Smooth muscle cell (in vitro differentiated cells): ENCODE measurements at regions not wholly inside any gene's neighbourhood (a gene's known extent, or its start where the extent isn't known, plus 50 kb on each side); places are given as distances from the start of the nearest gene placed in this dataset.

Experiments used
- DNase-seq: peaks from one replicate; lab custom pipeline; 2025; ENCODE audit not compliant: unreplicated experiment; lab: John Stamatoyannopoulos, UW
- H2AFZ ChIP-seq: fragments of 200-600 bp; sonication (generic); 2 replicates; pipeline ENCODE4 v1.6.0; 2016; ENCODE audit warnings: antibody characterized with exemption, low read depth, mild to moderate bottlenecking
- H3F3A ChIP-seq: fragments of 200-600 bp; sonication (generic); 2 replicates; pipeline ENCODE4 v1.6.0; 2017; ENCODE audit warnings: antibody characterized with exemption, low read depth
- H3K27ac ChIP-seq: fragments of 200-600 bp; sonication (generic); 2 replicates; pipeline ENCODE4 v1.5.1; 2016; ENCODE audit warnings: low read depth, mild to moderate bottlenecking
- H3K27me3 ChIP-seq: fragments of 200-600 bp; sonication (generic); 2 replicates; pipeline ENCODE4 v1.6.1; 2016; ENCODE audit warnings: low read depth, mild to moderate bottlenecking
- H3K36me3 ChIP-seq: fragments of 200-600 bp; sonication (generic); 2 replicates; pipeline ENCODE4 v1.5.1; 2016; ENCODE audit warnings: low read depth
- H3K4me1 ChIP-seq: fragments of 200-600 bp; sonication (generic); 2 replicates; pipeline ENCODE4 v1.5.1; 2016; ENCODE audit warnings: low read depth
- H3K4me2 ChIP-seq: fragments of 200-600 bp; sonication (generic); 2 replicates; pipeline ENCODE4 v1.6.0; 2016; ENCODE audit warnings: mild to moderate bottlenecking
- H3K4me3 ChIP-seq: fragments of 200-600 bp; sonication (generic); 2 replicates; pipeline ENCODE4 v1.5.1; 2016; ENCODE audit warnings: mild to moderate bottlenecking
- H3K79me2 ChIP-seq: fragments of 200-600 bp; sonication (generic); 2 replicates; pipeline ENCODE4 v1.6.0; 2016; ENCODE audit warnings: low read depth, mild to moderate bottlenecking
- H3K9ac ChIP-seq: fragments of 200-600 bp; sonication (generic); 2 replicates; pipeline ENCODE4 v1.6.0; 2016; ENCODE audit warnings: low read depth
- H3K9me3 ChIP-seq: fragments of 200-600 bp; sonication (generic); replicated peaks from 2 replicates; pipeline ENCODE4 v1.5.1; 2016; ENCODE audit warnings: low read depth
- H4K20me1 ChIP-seq: fragments of 200-600 bp; sonication (generic); 2 replicates; pipeline ENCODE4 v1.6.0; 2016; ENCODE audit warnings: low read depth
- WGBS: methylation state at CpG from one replicate; pipeline ENCODE4 v1.1.7; 2016; ENCODE audit warnings: low lambda C conversion rate; 5-methylcytosine and 5-hydroxymethylcytosine counted together
- TF ChIP-seq, protein P1 (sequence below): fragments of 200-600 bp; sonication (generic); IDR thresholded peaks from 2 replicates; pipeline ENCODE4 v1.5.1; 2017; ENCODE audit warnings: borderline replicate concordance, mild to moderate bottlenecking, antibody characterized with exemption; ENCODE audit not compliant: insufficient read depth, poor library complexity, severe bottlenecking

DNA sequence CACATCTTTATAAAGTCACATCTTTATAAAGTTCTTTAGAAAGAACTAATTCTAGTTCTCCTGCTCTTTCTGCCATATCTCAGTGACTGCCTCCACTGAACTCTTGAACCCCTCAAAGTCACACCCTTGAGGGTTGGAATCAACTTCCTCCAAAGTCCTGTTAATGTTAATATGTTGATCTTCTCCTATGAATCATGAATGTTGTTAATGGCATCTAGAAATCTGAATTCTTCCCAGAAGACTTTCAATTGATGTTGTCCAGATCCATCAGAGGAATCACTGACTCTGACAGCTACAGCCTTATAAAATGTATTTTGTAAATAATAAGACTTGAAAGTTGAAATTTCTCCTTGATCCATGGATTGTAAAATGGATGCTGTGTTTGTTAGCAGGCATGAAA, 213.4 kb downstream of the COX7C start:
- TF ChIP-seq, protein P1, sequence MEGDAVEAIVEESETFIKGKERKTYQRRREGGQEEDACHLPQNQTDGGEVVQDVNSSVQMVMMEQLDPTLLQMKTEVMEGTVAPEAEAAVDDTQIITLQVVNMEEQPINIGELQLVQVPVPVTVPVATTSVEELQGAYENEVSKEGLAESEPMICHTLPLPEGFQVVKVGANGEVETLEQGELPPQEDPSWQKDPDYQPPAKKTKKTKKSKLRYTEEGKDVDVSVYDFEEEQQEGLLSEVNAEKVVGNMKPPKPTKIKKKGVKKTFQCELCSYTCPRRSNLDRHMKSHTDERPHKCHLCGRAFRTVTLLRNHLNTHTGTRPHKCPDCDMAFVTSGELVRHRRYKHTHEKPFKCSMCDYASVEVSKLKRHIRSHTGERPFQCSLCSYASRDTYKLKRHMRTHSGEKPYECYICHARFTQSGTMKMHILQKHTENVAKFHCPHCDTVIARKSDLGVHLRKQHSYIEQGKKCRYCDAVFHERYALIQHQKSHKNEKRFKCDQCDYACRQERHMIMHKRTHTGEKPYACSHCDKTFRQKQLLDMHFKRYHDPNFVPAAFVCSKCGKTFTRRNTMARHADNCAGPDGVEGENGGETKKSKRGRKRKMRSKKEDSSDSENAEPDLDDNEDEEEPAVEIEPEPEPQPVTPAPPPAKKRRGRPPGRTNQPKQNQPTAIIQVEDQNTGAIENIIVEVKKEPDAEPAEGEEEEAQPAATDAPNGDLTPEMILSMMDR: no peak
- Histone ChIP-seq H4K20me1 (no peaks in the 10 kb centered on the region), H3K4me1 (no peaks in the 10 kb centered on the region)

DNA sequence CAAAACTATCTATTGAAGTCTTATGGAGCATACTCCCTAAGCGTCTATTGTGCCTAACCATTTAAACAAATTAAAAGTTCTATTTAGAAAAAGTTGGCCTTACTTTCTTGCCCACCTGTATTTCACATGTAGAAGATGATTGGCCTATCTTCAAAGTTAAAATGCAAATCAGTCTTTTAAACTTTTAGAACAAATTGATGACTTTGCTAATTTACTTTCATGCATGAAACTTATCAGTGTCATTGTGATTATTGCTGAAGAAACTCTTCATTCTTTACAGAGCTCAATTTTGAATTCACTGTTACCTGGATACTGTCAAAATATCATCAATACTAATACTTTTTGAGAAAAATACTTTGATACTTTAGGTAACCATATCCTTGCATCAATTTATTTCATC, 216.1 kb downstream of the COX7C start:
- no peak overlapping the region for H3K27ac ChIP-seq
- H3K4me1 ChIP-seq: no peaks in the 10 kb centered on the region
- no peak overlapping the region for H3K4me3 ChIP-seq
- WGBS: 97% methylated on average over 1 of the region's 1 CpG
- no peak for DNase-seq
- no peaks in the 10 kb centered on the region for H3K36me3 ChIP-seq
- TF ChIP-seq, protein P1: no peak
- no peaks in the 10 kb centered on the region for H3F3A ChIP-seq
- H3K79me2 ChIP-seq: no peaks in the 10 kb centered on the region
- H3K27me3 ChIP-seq: no peaks in the 10 kb centered on the region
- H3K4me2 ChIP-seq: no peak overlapping the region
- no peak overlapping the region for H3K9ac ChIP-seq
- H2AFZ ChIP-seq: no peak overlapping the region
- H4K20me1 ChIP-seq: no peaks in the 10 kb centered on the region
- H3K9me3 ChIP-seq: no peaks in the 10 kb centered on the region

More for the DNA sequence above, 213.4 kb downstream of the COX7C start:
- H3K27ac ChIP-seq: no peak overlapping the region
- DNase-seq: no peak
- H2AFZ ChIP-seq: no peak overlapping the region
- H3K9ac ChIP-seq: no peak overlapping the region
- H3K36me3 ChIP-seq: no peaks in the 10 kb centered on the region
- no peaks in the 10 kb centered on the region for H3K27me3 ChIP-seq
- H3K9me3 ChIP-seq: no peaks in the 10 kb centered on the region
- no peak overlapping the region for H3K4me3 ChIP-seq
- H3F3A ChIP-seq: no peaks in the 10 kb centered on the region
- no peaks in the 10 kb centered on the region for H3K79me2 ChIP-seq
- no peak overlapping the region for H3K4me2 ChIP-seq

DNA sequence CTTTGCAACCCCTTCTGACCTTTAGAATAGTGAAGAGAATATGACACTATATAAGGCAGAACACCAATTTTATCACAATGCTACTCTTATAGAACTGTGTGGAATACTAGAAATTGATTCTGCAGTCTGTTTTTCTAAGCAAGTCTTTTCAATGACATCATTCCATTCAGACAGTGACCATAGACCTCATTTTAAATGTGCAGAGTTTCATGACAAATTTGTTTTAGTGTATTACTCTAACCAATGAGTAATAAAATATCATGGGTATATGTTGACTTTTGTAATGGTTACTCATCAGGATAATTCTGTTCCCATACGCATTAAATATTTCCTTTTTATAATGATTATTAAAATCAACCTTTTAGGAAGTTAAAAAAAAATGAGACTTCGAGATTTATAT, 219.9 kb downstream of the COX7C start:
- no peak overlapping the region for H2AFZ ChIP-seq

DNA sequence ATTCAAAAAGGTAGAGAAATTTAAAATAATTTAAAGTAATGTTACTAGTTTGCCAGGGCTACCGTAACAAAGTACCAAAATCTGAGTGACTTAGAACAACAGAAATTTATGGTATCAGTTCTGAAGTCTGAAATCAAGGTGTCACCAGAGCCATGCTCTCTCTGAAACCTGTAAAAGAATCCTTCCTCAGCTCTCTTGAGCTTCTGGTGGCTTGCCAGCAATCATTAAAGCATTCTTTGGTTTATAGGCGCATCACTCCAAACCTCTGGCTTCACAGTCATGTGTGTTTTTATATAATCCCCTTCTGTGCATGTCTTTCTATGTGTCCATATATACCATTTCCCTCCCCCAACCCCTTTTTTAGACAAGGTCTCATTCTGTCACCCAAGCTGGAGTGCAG, 220.3 kb downstream of the COX7C start:
- Histone ChIP-seq H3K27me3 (no peaks in the 10 kb centered on the region), H3K4me3 (no peak overlapping the region), H4K20me1 (no peaks in the 10 kb centered on the region), H2AFZ (no peak overlapping the region), H3F3A (no peaks in the 10 kb centered on the region), H3K4me2 (no peak overlapping the region), H3K79me2 (no peaks in the 10 kb centered on the region), H3K4me1 (no peaks in the 10 kb centered on the region), H3K27ac (no peak overlapping the region), H3K36me3 (no peaks in the 10 kb centered on the region), H3K9me3 (no peaks in the 10 kb centered on the region), H3K9ac (no peak overlapping the region)
- TF ChIP-seq, protein P1: no peak
- WGBS: 83% methylated on average over 2 of the region's 2 CpGs
- no peak for DNase-seq

More for the DNA sequence above, 219.9 kb downstream of the COX7C start:
- Histone ChIP-seq H3K9ac (no peak overlapping the region), H3F3A (no peaks in the 10 kb centered on the region), H3K27ac (no peak overlapping the region), H3K79me2 (no peaks in the 10 kb centered on the region), H3K4me3 (no peak overlapping the region), H4K20me1 (no peaks in the 10 kb centered on the region), H3K9me3 (no peaks in the 10 kb centered on the region), H3K27me3 (no peaks in the 10 kb centered on the region), H3K4me2 (no peak overlapping the region), H3K4me1 (no peaks in the 10 kb centered on the region), H3K36me3 (no peaks in the 10 kb centered on the region)
- no peak for DNase-seq
- TF ChIP-seq, protein P1: no peak
- 89% methylated on average over 2 of the region's 2 CpGs for WGBS
